Gastrocnemius medialis (tissue), 4 donors: ENCODE measurements at regions not wholly inside any gene's neighbourhood (a gene's known extent, or its start where the extent isn't known, plus 50 kb on each side); places are given as distances from the start of the nearest gene placed in this dataset.

Source experiments
- ATAC-seq, 2 donors: fragments of 150-250 bp; one replicate each; pipeline ENCODE4 v1.9.1; 2016
- DNase-seq, 2 donors: peaks; one replicate each; pipeline ENCODE4 v3.0.0-alpha.2; 2019
- H3K27ac ChIP-seq, 4 donors: fragments of 200-600 bp; sonication (generic); 1 replicate in 1 of 4; 2 replicates in 3 of 4; pipeline ENCODE4 v1.5.1; 2016 to 2018; ENCODE audit warnings: mild to moderate bottlenecking in 2 of 4, moderate library complexity in 1 of 4
- H3K27me3 ChIP-seq, 3 donors: fragments of 200-600 bp; sonication (generic) in 2 of 3; 1 replicate in 1 of 3; 2 replicates in 2 of 3; pipeline versions ENCODE4 v1.5.1 to v1.6.0; 2016 to 2019; ENCODE audit warnings: mild to moderate bottlenecking in 1 of 3, moderate library complexity in 1 of 3
- H3K36me3 ChIP-seq, 2 donors: fragments of 200-600 bp; sonication (generic) in 1 of 2; one replicate each; pipeline ENCODE4 v1.5.1; 2017 to 2018
- H3K4me1 ChIP-seq, 2 donors: fragments of 200-600 bp; sonication (generic) in 1 of 2; one replicate each; pipeline ENCODE4 v1.5.1; 2016 to 2017; ENCODE audit warnings: mild to moderate bottlenecking in 2 of 2
- H3K4me3 ChIP-seq, 4 donors: fragments of 200-600 bp; sonication (generic) in 3 of 4; 1 replicate in 1 of 4; 2 replicates in 3 of 4; pipeline ENCODE4 v1.5.1; 2016 to 2019; ENCODE audit warnings: mild to moderate bottlenecking in 2 of 4
- H3K9me3 ChIP-seq, 3 donors: fragments of 200-600 bp; sonication (generic) in 2 of 3; 1 replicate in 1 of 3; 2 replicates in 2 of 3; pipeline ENCODE4 v1.5.1; 2016 to 2019
- POLR2A ChIP-seq, 2 donors: fragments of 450-650 bp; IDR thresholded peaks; one replicate each; pipeline ENCODE4 v1.6.1; 2017; ENCODE audit warnings: antibody characterized with exemption in 2 of 2, mild to moderate bottlenecking in 2 of 2, moderate library complexity in 2 of 2
- in situ Hi-C, 4 donors: fragments of 200-750 bp; cut with MboI; loops; one replicate each; pipeline versions ENCODE4 v1.15.0 to v1.8.0; 2017; ENCODE audit warnings: low sequenced_read_pairs in 4 of 4
- intact Hi-C: fragments of 100-400 bp; cut with DNase I; formaldehyde crosslinking; loops from one replicate; pipeline ENCODE4 v1.15.1; 2023; ENCODE audit warnings: low total_unique reads
- TF ChIP-seq, protein P1 (sequence below), 5 experiments: fragments of 450-650 bp in 3 of 5; fragments of 200-600 bp in 2 of 5; sonication (generic) in 2 of 5; IDR thresholded peaks in 4 of 5; conservative IDR thresholded peaks in 1 of 5; 1 replicate in 4 of 5; 2 replicates in 1 of 5; pipeline ENCODE4 v1.5.1; 2016 to 2019; ENCODE audit warnings: antibody characterized with exemption in 5 of 5, mild to moderate bottlenecking in 3 of 5, moderate library complexity in 3 of 5

DNA sequence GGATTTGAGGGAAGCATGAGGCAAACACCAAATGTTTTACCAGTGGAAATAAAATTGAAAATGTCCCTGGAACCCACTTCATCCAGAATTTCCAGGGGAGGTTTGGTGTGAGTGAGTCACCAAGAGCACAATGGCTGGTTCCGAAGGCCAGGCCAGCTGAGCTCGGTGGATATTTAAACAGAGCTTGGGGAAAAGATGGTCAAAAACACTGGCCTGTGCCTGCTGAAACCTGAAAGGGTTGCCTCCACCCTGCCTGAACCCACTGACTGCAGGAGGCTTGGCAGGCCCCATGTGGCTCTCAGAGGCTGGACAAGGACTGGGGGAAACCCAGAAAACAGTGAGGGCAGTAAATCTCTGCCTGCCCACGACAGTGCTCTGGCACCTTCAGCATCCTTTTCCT is 93.9 kb downstream of the TTC32 start:
- ATAC-seq, result no peak
- H3K36me3 ChIP-seq, result no peaks in the 10 kb centered on the region
- H3K4me3 ChIP-seq, result no peak overlapping the region
- peaks cover 0 to 8% of the 10 kb centered on the region in 2 donors for H3K4me1 ChIP-seq
- no peak for TF ChIP-seq POLR2A (IDR thresholded peaks at IDR 0.05)
- TF ChIP-seq, protein P1, sequence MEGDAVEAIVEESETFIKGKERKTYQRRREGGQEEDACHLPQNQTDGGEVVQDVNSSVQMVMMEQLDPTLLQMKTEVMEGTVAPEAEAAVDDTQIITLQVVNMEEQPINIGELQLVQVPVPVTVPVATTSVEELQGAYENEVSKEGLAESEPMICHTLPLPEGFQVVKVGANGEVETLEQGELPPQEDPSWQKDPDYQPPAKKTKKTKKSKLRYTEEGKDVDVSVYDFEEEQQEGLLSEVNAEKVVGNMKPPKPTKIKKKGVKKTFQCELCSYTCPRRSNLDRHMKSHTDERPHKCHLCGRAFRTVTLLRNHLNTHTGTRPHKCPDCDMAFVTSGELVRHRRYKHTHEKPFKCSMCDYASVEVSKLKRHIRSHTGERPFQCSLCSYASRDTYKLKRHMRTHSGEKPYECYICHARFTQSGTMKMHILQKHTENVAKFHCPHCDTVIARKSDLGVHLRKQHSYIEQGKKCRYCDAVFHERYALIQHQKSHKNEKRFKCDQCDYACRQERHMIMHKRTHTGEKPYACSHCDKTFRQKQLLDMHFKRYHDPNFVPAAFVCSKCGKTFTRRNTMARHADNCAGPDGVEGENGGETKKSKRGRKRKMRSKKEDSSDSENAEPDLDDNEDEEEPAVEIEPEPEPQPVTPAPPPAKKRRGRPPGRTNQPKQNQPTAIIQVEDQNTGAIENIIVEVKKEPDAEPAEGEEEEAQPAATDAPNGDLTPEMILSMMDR (IDR thresholded peaks at IDR 0.05 in 4 of 5, conservative IDR thresholded peaks at IDR 0.05 in 1 of 5), result no peak
- no peak for DNase-seq
- H3K27ac ChIP-seq, result no peak overlapping the region
- H3K27me3 ChIP-seq, result no peaks in the 10 kb centered on the region
- intact Hi-C loops, result no loop called here
- no peaks in the 10 kb centered on the region for H3K9me3 ChIP-seq
- in situ Hi-C loops, result no loop called here

DNA sequence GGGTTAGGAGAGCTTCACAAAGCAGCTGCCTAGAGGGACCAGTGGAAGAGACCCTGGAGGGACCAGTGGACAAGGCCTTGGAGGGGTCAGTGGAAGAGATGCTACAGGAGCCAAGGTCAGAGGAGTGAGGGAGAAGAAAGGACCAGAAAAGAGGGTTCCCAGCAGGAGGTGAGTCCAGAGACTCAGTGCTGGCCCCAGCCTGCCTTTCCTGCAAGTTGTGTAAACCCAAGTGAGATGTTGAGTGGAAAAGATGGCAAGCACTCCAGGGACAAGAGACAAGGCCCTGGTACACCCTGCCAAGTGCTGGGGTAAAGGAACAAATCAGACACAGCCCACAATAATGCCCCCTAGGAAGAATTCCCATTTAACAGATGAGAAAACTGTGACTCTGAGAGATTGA is 94.4 kb downstream of the TTC32 start:
- no peak overlapping the region for H3K27ac ChIP-seq
- H3K4me3 ChIP-seq, result no peak overlapping the region
- no peaks in the 10 kb centered on the region for H3K27me3 ChIP-seq
- in situ Hi-C loops, result no loop called here
- H3K36me3 ChIP-seq, result no peaks in the 10 kb centered on the region
- H3K4me1 ChIP-seq, result peaks cover 2 to 13% of the 10 kb centered on the region in 2 donors
- no peak for DNase-seq
- intact Hi-C loops, result no loop called here
- ATAC-seq, result no peak
- no peak for TF ChIP-seq POLR2A (IDR thresholded peaks at IDR 0.05)
- TF ChIP-seq, protein P1 (IDR thresholded peaks at IDR 0.05 in 4 of 5, conservative IDR thresholded peaks at IDR 0.05 in 1 of 5), result no peak
- H3K9me3 ChIP-seq, result no peaks in the 10 kb centered on the region

DNA sequence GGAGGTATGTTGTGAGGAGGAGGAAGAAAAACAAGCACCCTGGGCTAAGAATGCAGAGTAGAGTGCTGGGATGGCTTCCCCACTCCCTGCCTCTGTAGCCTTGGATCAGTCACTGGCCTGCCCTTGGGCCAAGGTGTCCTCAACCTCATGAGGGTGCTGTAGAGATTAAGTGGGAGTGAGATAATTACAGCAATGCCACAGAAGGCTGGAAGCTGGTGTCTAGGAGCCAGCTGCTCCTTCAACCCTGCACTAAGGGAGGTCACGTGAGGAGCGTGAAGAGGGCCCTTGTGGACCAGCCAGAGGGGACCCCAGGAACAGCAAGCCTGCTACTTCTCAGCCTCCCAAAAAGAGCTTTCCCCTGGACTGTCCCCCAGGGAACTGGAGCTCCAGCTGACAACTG is 95.2 kb downstream of the TTC32 start:
- Histone ChIP-seq H3K36me3 (no peaks in the 10 kb centered on the region), H3K4me1 (peaks cover 9 to 21% of the 10 kb centered on the region in 2 donors), H3K27ac (peak overlapping the region in 1 of 4 donors; percentile 68), H3K27me3 (no peaks in the 10 kb centered on the region), H3K4me3 (no peak overlapping the region), H3K9me3 (no peaks in the 10 kb centered on the region)
- intact Hi-C loops, result no loop called here
- DNase-seq, result no peak
- TF ChIP-seq, protein P1 (IDR thresholded peaks at IDR 0.05 in 4 of 5, conservative IDR thresholded peaks at IDR 0.05 in 1 of 5), result no peak
- no peak for TF ChIP-seq POLR2A (IDR thresholded peaks at IDR 0.05)
- in situ Hi-C loops, result no loop called here
- ATAC-seq, result no peak

DNA sequence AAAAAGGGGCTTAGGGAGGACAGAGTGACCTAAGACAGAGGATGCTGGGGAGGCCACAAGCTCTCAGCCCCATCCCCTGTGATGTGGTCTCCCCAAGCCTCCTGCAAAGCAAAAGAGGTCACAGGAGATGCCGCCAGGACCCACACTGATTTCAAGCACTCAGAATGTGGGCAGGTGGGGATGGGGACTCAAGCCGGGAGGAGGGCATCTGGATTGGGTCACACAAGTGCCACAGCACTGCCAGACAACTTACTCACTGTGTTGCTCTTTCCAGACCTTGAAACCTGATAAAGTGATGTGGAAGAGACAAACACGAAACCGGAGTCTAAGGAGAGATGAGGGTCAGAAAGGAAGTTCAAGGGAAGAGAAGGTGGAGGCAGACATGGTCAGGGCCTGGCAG is 95.7 kb downstream of the TTC32 start:
- no peaks in the 10 kb centered on the region for H3K36me3 ChIP-seq
- intact Hi-C loops, result no loop called here
- H3K27ac ChIP-seq, result peak overlapping the region in 1 of 4 donors; percentile 68
- no peaks in the 10 kb centered on the region for H3K9me3 ChIP-seq
- ATAC-seq (peak; percentile 26 to 52), DNase-seq (no peak)
- H3K4me3 ChIP-seq, result no peak overlapping the region
- TF ChIP-seq, protein P1 (IDR thresholded peaks at IDR 0.05 in 4 of 5, conservative IDR thresholded peaks at IDR 0.05 in 1 of 5), result no peak
- no peak for TF ChIP-seq POLR2A (IDR thresholded peaks at IDR 0.05)
- H3K4me1 ChIP-seq, result peaks cover 12 to 23% of the 10 kb centered on the region in 2 donors
- no peaks in the 10 kb centered on the region for H3K27me3 ChIP-seq
- in situ Hi-C loops, result no loop called here

DNA sequence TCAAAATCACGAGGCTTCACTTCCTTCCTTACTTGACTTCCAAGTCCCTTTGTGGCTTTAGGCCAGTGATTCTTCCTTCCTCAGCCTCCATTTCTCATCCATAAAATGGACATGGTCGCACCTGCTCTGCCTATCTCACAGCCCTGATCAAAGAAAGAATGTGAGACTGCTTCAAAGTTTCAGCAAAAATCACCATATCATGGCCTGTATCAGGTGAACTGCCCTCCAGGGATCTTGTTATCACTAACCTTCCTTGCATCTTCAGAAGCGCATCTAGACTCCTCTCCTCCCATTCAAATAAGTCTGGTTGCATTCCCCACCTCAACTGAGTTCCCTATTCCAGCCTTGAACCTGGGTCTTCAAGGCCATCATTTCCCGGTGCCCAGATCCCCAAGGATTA is 96.5 kb downstream of the TTC32 start:
- DNase-seq (no peak), ATAC-seq (no peak)
- Histone ChIP-seq H3K27me3 (no peaks in the 10 kb centered on the region), H3K9me3 (no peaks in the 10 kb centered on the region), H3K4me1 (peaks cover 15 to 28% of the 10 kb centered on the region in 2 donors), H3K27ac (no peak overlapping the region), H3K4me3 (no peak overlapping the region), H3K36me3 (no peaks in the 10 kb centered on the region)
- in situ Hi-C loops, result no loop called here
- intact Hi-C loops, result no loop called here
- no peak for TF ChIP-seq POLR2A (IDR thresholded peaks at IDR 0.05)
- TF ChIP-seq, protein P1 (IDR thresholded peaks at IDR 0.05 in 4 of 5, conservative IDR thresholded peaks at IDR 0.05 in 1 of 5), result no peak
